ENCODE measurements at regions not wholly inside any gene's neighbourhood (a gene's known extent, or its start where the extent isn't known, plus 50 kb on each side); places are given as distances from the start of the nearest gene placed in this dataset.
"Not testable (repeated sequence)": the region's sequence is repeated elsewhere in the genome, so short reads cannot be mapped to it uniquely, and the experiment has no call there.

DNA sequence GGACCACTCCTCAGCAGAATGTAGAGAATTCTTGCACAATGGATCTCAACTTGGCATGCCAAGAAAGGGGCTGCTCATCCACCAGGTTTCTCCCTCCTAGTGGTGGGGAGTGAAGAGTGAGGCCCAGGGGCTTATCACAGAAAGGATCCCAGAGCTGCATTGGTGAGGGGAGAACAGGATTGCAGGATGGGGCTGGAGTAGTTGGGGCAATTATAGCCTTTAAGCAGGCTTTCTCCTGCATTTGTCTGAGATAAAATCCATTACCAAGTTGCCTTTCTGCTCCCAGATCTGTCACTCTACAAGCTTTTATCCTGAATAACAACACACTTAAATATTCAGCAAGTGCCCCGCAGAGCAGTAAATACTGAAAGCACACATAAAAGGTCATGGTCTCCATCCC is 130.8 kb upstream of the CES5A start:
- no peak for DNase-seq (ENCODE audit: low read depth in 1 of 2, low spot score in 1 of 2)
- Histone ChIP-seq H3K4me3 (no peak overlapping the region), H3K4me1 (ENCODE audit: low read depth) (no peaks in the 10 kb centered on the region), H3K27ac (no peak overlapping the region), H3K9me3 (ENCODE audit: low read depth) (no peaks in the 10 kb centered on the region), H3K36me3 (no peaks in the 10 kb centered on the region), H3K27me3 (no peaks in the 10 kb centered on the region)
- TF ChIP-seq, protein P1, sequence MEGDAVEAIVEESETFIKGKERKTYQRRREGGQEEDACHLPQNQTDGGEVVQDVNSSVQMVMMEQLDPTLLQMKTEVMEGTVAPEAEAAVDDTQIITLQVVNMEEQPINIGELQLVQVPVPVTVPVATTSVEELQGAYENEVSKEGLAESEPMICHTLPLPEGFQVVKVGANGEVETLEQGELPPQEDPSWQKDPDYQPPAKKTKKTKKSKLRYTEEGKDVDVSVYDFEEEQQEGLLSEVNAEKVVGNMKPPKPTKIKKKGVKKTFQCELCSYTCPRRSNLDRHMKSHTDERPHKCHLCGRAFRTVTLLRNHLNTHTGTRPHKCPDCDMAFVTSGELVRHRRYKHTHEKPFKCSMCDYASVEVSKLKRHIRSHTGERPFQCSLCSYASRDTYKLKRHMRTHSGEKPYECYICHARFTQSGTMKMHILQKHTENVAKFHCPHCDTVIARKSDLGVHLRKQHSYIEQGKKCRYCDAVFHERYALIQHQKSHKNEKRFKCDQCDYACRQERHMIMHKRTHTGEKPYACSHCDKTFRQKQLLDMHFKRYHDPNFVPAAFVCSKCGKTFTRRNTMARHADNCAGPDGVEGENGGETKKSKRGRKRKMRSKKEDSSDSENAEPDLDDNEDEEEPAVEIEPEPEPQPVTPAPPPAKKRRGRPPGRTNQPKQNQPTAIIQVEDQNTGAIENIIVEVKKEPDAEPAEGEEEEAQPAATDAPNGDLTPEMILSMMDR (IDR thresholded peaks at IDR 0.05; ENCODE audit: low read depth, low read length) = no peak

DNA sequence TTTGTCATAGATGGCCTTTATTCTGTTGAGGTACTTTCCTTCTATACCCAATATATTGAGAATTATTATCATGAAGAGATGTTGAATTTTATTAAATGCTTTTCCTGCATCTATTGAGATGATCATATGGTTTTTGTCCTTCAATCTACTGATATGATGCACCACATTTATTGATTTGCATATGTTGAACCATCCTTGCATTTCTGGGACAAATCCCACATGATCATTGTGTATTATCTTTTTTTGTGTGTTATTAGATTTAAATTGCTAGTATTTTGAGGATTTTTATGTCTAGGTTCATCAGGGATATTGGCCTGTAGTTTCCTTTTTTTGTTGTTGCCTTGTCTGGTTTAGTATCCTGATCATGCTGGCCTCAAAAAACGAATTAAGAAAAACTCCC is 124.5 kb upstream of the CES5A start:
- Histone ChIP-seq H3K4me3 (no peak overlapping the region), H3K27ac (no peak overlapping the region), H3K4me1 (ENCODE audit: low read depth) (no peaks in the 10 kb centered on the region), H3K27me3 (no peaks in the 10 kb centered on the region), H3K36me3 (no peaks in the 10 kb centered on the region), H3K9me3 (ENCODE audit: low read depth) (no peaks in the 10 kb centered on the region)
- DNase-seq (ENCODE audit: low read depth in 1 of 2, low spot score in 1 of 2) = no peak
- TF ChIP-seq, protein P1 (IDR thresholded peaks at IDR 0.05; ENCODE audit: low read depth, low read length) = no peak

DNA sequence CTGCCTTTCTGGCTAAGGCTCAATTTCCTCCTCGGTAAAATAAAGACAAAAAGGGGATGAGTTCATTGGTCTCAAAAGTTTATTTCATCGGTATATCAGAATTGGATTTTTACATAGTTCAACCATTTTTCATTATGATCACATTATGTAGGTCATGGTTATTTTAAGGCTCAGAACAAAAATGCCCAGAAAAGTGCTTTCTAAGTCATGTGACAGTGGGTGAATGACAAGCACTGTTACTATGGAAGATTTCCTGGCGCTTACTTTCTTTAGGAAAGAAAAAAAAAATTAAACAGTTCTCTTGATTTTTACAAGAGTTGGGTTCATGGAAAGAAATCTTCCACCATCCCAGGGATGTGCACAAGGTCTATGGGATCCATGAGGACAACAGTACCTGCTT is 117.9 kb upstream of the CES5A start:
- TF ChIP-seq, protein P1 (IDR thresholded peaks at IDR 0.05; ENCODE audit: low read depth, low read length) = no peak
- no peaks in the 10 kb centered on the region for H3K27me3 ChIP-seq
- DNase-seq (ENCODE audit: low read depth in 1 of 2, low spot score in 1 of 2) = no peak
- H3K4me3 ChIP-seq = no peak overlapping the region
- H3K36me3 ChIP-seq = no peaks in the 10 kb centered on the region
- H3K4me1 ChIP-seq (ENCODE audit: low read depth) = no peaks in the 10 kb centered on the region
- H3K9me3 ChIP-seq (ENCODE audit: low read depth) = no peaks in the 10 kb centered on the region
- H3K27ac ChIP-seq = no peak overlapping the region

DNA sequence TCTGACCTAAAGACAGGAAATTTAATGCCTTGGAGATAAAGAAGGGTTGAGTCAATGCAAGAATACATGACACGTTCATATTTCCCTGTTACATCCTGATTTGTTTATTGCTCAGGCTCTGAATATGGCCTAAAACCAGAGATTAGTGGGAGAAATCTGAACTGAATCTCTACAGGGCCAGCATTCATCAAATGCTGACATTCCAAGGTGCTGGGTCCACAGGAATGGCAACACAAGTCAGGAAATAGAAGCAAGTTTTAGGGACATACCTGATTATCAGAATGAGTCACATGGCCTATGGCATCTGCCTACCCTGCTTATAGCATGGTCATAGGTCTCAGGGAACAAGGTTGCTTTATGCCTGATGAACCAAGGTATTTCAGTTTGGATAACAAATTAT is 117.4 kb upstream of the CES5A start:
- Histone ChIP-seq H3K4me3 (no peak overlapping the region), H3K36me3 (no peaks in the 10 kb centered on the region), H3K4me1 (ENCODE audit: low read depth) (no peaks in the 10 kb centered on the region), H3K27me3 (no peaks in the 10 kb centered on the region), H3K9me3 (ENCODE audit: low read depth) (no peaks in the 10 kb centered on the region), H3K27ac (no peak overlapping the region)
- DNase-seq (ENCODE audit: low read depth in 1 of 2, low spot score in 1 of 2) = no peak
- TF ChIP-seq, protein P1 (IDR thresholded peaks at IDR 0.05; ENCODE audit: low read depth, low read length) = no peak

DNA sequence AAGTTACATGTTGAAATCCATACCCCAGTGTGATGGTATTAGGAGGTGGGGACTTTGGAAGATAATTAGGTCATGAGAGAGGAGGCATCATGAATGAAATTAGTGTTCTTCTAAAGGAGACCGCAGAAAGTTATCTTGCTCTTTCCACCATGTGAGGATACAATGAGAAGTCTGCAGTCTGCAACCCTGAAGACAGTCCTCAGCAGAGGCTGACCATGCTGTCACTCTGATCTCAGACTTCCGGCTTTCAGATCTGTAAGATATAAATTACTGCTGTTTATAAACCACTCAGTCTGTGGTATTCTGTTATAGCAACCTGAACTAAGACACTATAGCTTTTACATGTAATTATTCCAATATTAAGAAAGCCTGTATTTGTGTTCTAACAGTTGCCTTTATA is 116.7 kb upstream of the CES5A start:
- Histone ChIP-seq H3K36me3 (no peaks in the 10 kb centered on the region), H3K4me3 (no peak overlapping the region), H3K9me3 (ENCODE audit: low read depth) (no peaks in the 10 kb centered on the region), H3K27ac (no peak overlapping the region), H3K4me1 (ENCODE audit: low read depth) (no peaks in the 10 kb centered on the region), H3K27me3 (no peaks in the 10 kb centered on the region)
- no peak for DNase-seq (ENCODE audit: low read depth in 1 of 2, low spot score in 1 of 2)
- TF ChIP-seq, protein P1 (IDR thresholded peaks at IDR 0.05; ENCODE audit: low read depth, low read length) = no peak

DNA sequence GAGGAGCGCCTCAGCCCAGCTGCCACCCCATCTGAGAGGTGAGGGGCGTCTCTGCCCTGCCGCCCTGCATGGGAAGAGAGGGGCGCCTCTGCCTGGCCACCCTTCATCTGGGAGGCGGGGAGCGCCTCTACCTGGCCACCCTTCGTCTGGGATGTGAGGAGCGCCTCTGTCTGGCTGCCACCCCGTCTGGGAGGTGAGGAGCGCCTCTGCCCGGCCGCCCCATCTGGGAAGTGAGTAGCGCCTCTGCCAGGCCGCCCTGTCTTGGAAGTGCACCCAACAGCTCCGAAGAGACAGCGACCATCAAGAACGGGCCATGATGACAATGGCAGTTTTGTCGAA is 114.4 kb upstream of the CES5A start:
- no peak for DNase-seq (ENCODE audit: low read depth in 1 of 2, low spot score in 1 of 2)
- no peaks in the 10 kb centered on the region for H3K9me3 ChIP-seq (ENCODE audit: low read depth)
- no peaks in the 10 kb centered on the region for H3K27me3 ChIP-seq
- no peaks in the 10 kb centered on the region for H3K36me3 ChIP-seq
- no peak overlapping the region for H3K27ac ChIP-seq
- TF ChIP-seq, protein P1 (IDR thresholded peaks at IDR 0.05; ENCODE audit: low read depth, low read length) = no peak
- H3K4me1 ChIP-seq (ENCODE audit: low read depth) = no peaks in the 10 kb centered on the region
- no peak overlapping the region for H3K4me3 ChIP-seq

DNA sequence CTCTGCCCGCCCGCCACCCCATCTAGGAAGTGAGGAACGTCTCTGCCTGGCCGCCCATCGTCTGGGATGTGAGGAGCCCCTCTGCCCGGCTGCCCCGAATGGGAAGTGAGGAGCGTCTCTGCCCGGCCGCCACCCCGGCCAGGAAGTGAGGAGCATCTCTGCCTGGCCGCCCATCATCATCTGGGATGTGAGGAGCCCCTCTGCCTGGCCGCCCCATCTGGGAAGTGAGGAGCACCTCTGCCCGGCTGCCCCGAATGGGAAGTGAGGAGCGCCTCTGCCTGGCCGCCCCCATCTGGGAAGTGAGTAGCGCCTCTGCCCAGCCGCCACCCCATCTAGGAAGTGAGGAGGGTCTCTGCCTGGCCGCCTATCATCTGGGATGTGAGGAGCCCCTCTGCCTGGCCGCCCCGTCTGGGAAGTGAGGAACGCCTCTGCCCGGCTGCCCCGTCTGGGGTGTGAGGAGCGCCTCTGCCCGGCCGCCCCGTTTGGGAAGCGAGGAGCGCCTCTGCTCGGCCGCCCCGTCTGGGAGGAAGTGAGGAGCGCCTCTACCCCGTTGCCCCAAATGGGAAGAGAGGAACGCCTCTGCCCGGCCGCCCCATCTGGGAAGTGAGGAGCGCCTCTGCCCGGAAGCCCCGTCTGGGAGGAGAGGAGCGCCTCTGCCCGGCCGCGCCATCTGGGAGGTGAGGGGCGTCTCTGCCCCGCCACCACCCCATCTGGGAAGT is 113.8 kb upstream of the CES5A start:
- not testable (repeated sequence) for DNase-seq (ENCODE audit: low read depth in 1 of 2, low spot score in 1 of 2); H3K4me3 ChIP-seq; H3K9me3 ChIP-seq (ENCODE audit: low read depth); H3K27ac ChIP-seq; H3K4me1 ChIP-seq (ENCODE audit: low read depth); H3K36me3 ChIP-seq; H3K27me3 ChIP-seq
